PFSK-1 (cell line): ENCODE measurements at regions not wholly inside any gene's neighbourhood (a gene's known extent, or its start where the extent isn't known, plus 50 kb on each side); places are given as distances from the start of the nearest gene placed in this dataset.

Experiments
- POLR2AphosphoS5 ChIP-seq: IDR thresholded peaks from 2 replicates; pipeline ENCODE4 v1.6.1; 2012; ENCODE audit warnings: low read depth, mild to moderate bottlenecking, control low read depth, low read length, moderate library complexity
- TF ChIP-seq, protein P1 (sequence below), 2 experiments: IDR thresholded peaks; 2 replicates each; pipeline versions ENCODE4 v1.6.1 to v1.8.0; 2011 to 2012; ENCODE audit warnings: low read depth in 2 of 2, low read length in 2 of 2, control low read depth in 1 of 2, inconsistent platforms in 1 of 2, mild to moderate bottlenecking in 1 of 2, moderate library complexity in 1 of 2; ENCODE audit not compliant: insufficient read depth in 1 of 2

DNA sequence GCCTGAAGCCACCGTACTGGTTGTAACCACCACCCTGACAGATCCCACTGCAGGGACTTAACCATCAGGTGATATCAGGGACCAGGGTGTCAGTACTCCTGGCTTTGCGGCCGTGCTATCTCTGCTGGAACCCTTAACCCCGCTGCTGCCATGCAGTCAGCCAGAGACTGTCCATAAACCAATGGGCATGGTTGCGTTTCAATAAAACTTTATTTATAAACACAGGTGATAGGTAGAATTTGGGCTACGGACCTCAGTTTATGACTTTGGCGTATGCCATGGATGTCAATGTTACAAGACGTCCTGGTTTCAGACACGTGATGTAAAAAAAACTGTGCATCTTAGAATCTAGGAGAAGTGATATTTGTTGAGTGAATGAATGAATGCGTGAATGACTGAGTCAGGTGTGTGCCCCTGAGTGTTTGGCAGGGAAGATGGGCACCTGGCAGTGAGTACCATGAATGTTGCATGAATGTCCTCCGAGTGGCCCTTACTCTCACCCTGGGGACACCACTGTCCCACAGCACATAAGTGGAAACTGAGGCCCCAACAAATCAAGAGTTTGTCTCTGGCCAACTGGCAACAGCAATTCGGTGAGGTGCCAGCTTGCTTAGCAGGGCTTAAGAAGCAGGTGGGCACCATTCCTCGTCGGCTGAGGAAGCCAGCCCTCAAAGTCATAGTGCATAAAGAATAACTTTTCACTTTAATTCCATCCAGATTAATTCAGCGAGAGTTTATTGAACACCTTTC lies 64.0 kb upstream of the APCDD1L start:
- TF ChIP-seq, protein P1, sequence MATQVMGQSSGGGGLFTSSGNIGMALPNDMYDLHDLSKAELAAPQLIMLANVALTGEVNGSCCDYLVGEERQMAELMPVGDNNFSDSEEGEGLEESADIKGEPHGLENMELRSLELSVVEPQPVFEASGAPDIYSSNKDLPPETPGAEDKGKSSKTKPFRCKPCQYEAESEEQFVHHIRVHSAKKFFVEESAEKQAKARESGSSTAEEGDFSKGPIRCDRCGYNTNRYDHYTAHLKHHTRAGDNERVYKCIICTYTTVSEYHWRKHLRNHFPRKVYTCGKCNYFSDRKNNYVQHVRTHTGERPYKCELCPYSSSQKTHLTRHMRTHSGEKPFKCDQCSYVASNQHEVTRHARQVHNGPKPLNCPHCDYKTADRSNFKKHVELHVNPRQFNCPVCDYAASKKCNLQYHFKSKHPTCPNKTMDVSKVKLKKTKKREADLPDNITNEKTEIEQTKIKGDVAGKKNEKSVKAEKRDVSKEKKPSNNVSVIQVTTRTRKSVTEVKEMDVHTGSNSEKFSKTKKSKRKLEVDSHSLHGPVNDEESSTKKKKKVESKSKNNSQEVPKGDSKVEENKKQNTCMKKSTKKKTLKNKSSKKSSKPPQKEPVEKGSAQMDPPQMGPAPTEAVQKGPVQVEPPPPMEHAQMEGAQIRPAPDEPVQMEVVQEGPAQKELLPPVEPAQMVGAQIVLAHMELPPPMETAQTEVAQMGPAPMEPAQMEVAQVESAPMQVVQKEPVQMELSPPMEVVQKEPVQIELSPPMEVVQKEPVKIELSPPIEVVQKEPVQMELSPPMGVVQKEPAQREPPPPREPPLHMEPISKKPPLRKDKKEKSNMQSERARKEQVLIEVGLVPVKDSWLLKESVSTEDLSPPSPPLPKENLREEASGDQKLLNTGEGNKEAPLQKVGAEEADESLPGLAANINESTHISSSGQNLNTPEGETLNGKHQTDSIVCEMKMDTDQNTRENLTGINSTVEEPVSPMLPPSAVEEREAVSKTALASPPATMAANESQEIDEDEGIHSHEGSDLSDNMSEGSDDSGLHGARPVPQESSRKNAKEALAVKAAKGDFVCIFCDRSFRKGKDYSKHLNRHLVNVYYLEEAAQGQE (IDR thresholded peaks at IDR 0.05; ENCODE audit: insufficient read depth in 1 of 2, low read depth in 2 of 2, low read length in 2 of 2): no peak
- TF ChIP-seq POLR2AphosphoS5: no peak
